H9 (cell line): ENCODE measurements at regions not wholly inside any gene's neighbourhood (a gene's known extent, or its start where the extent isn't known, plus 50 kb on each side); places are given as distances from the start of the nearest gene placed in this dataset.
A peak's percentile ranks its signal among the peaks of the same experiment; 100 is the strongest.

Experiments used
- DNase-seq: peaks from one replicate; pipeline ENCODE4 v3.0.0-alpha.2; 2017
- H2AFZ ChIP-seq: one replicate; pipeline ENCODE4 v1.6.1; 2013; ENCODE audit warnings: mild to moderate bottlenecking, low read length, control low read depth, moderate library complexity
- H2AK5ac ChIP-seq: 2 replicates; pipeline ENCODE4 v1.6.1; 2013; ENCODE audit warnings: low read length, control low read depth, mixed read lengths; ENCODE audit not compliant: insufficient read length
- H2BK120ac ChIP-seq: one replicate; pipeline ENCODE4 v1.6.1; 2013; ENCODE audit warnings: low read depth, mild to moderate bottlenecking, low read length, control low read depth, inconsistent platforms; ENCODE audit not compliant: poor library complexity, severe bottlenecking
- H2BK12ac ChIP-seq: 2 replicates; pipeline ENCODE4 v1.6.1; 2013; ENCODE audit warnings: low read length, control low read depth, mixed read lengths, low read depth; ENCODE audit not compliant: insufficient read length
- H2BK15ac ChIP-seq: 2 replicates; pipeline ENCODE4 v1.6.1; 2013; ENCODE audit warnings: low read depth, low read length, control low read depth
- H2BK20ac ChIP-seq: one replicate; pipeline ENCODE4 v1.6.1; 2013; ENCODE audit warnings: low read depth, mild to moderate bottlenecking, low read length, control low read depth, inconsistent platforms; ENCODE audit not compliant: poor library complexity, severe bottlenecking
- H2BK5ac ChIP-seq: 2 replicates; pipeline ENCODE4 v1.6.1; 2013; ENCODE audit warnings: low read length, control low read depth, mixed read lengths; ENCODE audit not compliant: insufficient read length
- H3K14ac ChIP-seq: 2 replicates; pipeline ENCODE4 v1.6.1; 2013; ENCODE audit warnings: low read length, control low read depth; ENCODE audit not compliant: insufficient read depth
- H3K18ac ChIP-seq: 2 replicates; pipeline ENCODE4 v1.6.1; 2013; ENCODE audit warnings: low read depth, mild to moderate bottlenecking, mixed read lengths, low read length, control low read depth; ENCODE audit not compliant: insufficient read length
- H3K23ac ChIP-seq: 2 replicates; pipeline ENCODE4 v1.6.1; 2013; ENCODE audit warnings: low read length, control low read depth, mixed read lengths, low read depth; ENCODE audit not compliant: insufficient read length
- H3K23me2 ChIP-seq: 2 replicates; pipeline ENCODE4 v1.6.1; 2013; ENCODE audit warnings: low read depth, mild to moderate bottlenecking, mixed read lengths, low read length, control low read depth; ENCODE audit not compliant: insufficient read length, poor library complexity, severe bottlenecking
- H3K27ac ChIP-seq: 2 replicates; pipeline ENCODE4 v1.5.1; 2013; ENCODE audit warnings: low read length, control low read depth, mixed read lengths, low read depth; ENCODE audit not compliant: insufficient read length
- H3K27me3 ChIP-seq: 2 replicates; pipeline ENCODE4 v1.6.1; 2013; ENCODE audit warnings: low read length, control low read depth, inconsistent platforms; ENCODE audit not compliant: insufficient read depth
- H3K4ac ChIP-seq: 2 replicates; pipeline ENCODE4 v1.6.1; 2013; ENCODE audit warnings: low read depth, mild to moderate bottlenecking, control low read depth, inconsistent platforms, low read length, moderate library complexity
- H3K4me1 ChIP-seq: 2 replicates; pipeline ENCODE4 v1.6.1; 2013; ENCODE audit warnings: low read length, control low read depth, inconsistent platforms; ENCODE audit not compliant: insufficient read depth
- H3K4me2 ChIP-seq: 2 replicates; pipeline ENCODE4 v1.6.1; 2013; ENCODE audit warnings: low read length, control low read depth, mixed read lengths; ENCODE audit not compliant: insufficient read length, insufficient read depth
- H3K56ac ChIP-seq: 2 replicates; pipeline ENCODE4 v1.6.1; 2013; ENCODE audit warnings: low read depth, mild to moderate bottlenecking, mixed read lengths, low read length, control low read depth; ENCODE audit not compliant: insufficient read length
- H3K79me1 ChIP-seq: 2 replicates; pipeline ENCODE4 v1.6.1; 2013; ENCODE audit warnings: low read depth, mild to moderate bottlenecking, moderate library complexity, low read length, control low read depth, inconsistent platforms; ENCODE audit not compliant: insufficient read depth, poor library complexity, severe bottlenecking
- H3K79me2 ChIP-seq: 2 replicates; pipeline ENCODE4 v1.6.1; 2013; ENCODE audit warnings: low read length, control low read depth, inconsistent platforms; ENCODE audit not compliant: insufficient read depth
- H3K9ac ChIP-seq: 2 replicates; pipeline ENCODE4 v1.6.1; 2013; ENCODE audit warnings: low read length, control low read depth, mixed read lengths; ENCODE audit not compliant: insufficient read length; ENCODE audit errors: extremely low read depth
- H3K9me3 ChIP-seq: one replicate; pipeline ENCODE4 v1.6.1; 2013; ENCODE audit warnings: low read depth, low read length, inconsistent platforms; ENCODE audit not compliant: control insufficient read depth
- H3T11ph ChIP-seq: one replicate; pipeline ENCODE4 v1.6.1; 2013; ENCODE audit warnings: mild to moderate bottlenecking, low read length, control low read depth, inconsistent platforms
- H4K20me1 ChIP-seq: one replicate; pipeline ENCODE4 v1.6.1; 2013; ENCODE audit not compliant: control insufficient read depth, insufficient read length, insufficient read depth
- H4K5ac ChIP-seq: 2 replicates; pipeline ENCODE4 v1.6.1; 2013; ENCODE audit warnings: low read depth, mild to moderate bottlenecking, mixed read lengths, low read length, control low read depth; ENCODE audit not compliant: insufficient read length
- H4K8ac ChIP-seq: replicated peaks from 2 replicates; pipeline ENCODE4 v1.6.1; 2013; ENCODE audit warnings: low read length, control low read depth, mixed read lengths, low read depth; ENCODE audit not compliant: insufficient read length
- H4K91ac ChIP-seq: 2 replicates; pipeline ENCODE4 v1.6.1; 2013; ENCODE audit warnings: low read depth, mild to moderate bottlenecking, moderate library complexity, mixed read lengths, low read length, control low read depth; ENCODE audit not compliant: insufficient read length
- H3K27ac Mint-ChIP-seq, 3 experiments: 2 replicates in 2 of 3; 3 replicates in 1 of 3; pipeline ENCODE4 v1.8.0; 2020 to 2021; ENCODE audit warnings: mixed read lengths in 3 of 3, mild to moderate bottlenecking in 1 of 3, moderate library complexity in 1 of 3
- H3K27me3 Mint-ChIP-seq: 2 replicates; pipeline ENCODE4 v1.8.0; 2021; ENCODE audit warnings: low read depth, mild to moderate bottlenecking, moderate library complexity, mixed read lengths
- H3K36me3 Mint-ChIP-seq, 3 experiments: 2 replicates in 2 of 3; 3 replicates in 1 of 3; pipeline ENCODE4 v1.8.0; 2020 to 2021; ENCODE audit warnings: low read depth in 3 of 3, mixed read lengths in 3 of 3; ENCODE audit not compliant: insufficient read depth in 1 of 3
- H3K4me1 Mint-ChIP-seq, 2 experiments: 2 replicates each; pipeline ENCODE4 v1.8.0; 2020; ENCODE audit warnings: mixed read lengths in 2 of 2
- H3K4me3 Mint-ChIP-seq, 2 experiments: 2 replicates in 1 of 2; 3 replicates in 1 of 2; pipeline ENCODE4 v1.8.0; 2020 to 2021; ENCODE audit warnings: mild to moderate bottlenecking in 2 of 2, mixed read lengths in 2 of 2, moderate library complexity in 1 of 2
- H3K9me3 Mint-ChIP-seq, 2 experiments: 2 replicates in 1 of 2; 3 replicates in 1 of 2; pipeline ENCODE4 v1.8.0; 2020; ENCODE audit warnings: mild to moderate bottlenecking in 2 of 2, mixed read lengths in 2 of 2, moderate library complexity in 1 of 2
- WGBS: extraction: QIAGEN DNeasy Blood & Tissue Kit; methylation state at CpG from one replicate; pipeline ENCODE4 v1.1.7; 2013; ENCODE audit warnings: missing lambda C conversion rate, low lambda C conversion rate, mixed read lengths; ENCODE audit not compliant: insufficient read length; ENCODE audit errors: extremely low coverage; 5-methylcytosine and 5-hydroxymethylcytosine counted together
- TF ChIP-seq, protein P1 (sequence below): fragments of 200-600 bp; sonication (generic); conservative IDR thresholded peaks from 3 replicates; pipeline ENCODE4 v1.8.0; 2021; ENCODE audit warnings: antibody characterized with exemption, mild to moderate bottlenecking

DNA sequence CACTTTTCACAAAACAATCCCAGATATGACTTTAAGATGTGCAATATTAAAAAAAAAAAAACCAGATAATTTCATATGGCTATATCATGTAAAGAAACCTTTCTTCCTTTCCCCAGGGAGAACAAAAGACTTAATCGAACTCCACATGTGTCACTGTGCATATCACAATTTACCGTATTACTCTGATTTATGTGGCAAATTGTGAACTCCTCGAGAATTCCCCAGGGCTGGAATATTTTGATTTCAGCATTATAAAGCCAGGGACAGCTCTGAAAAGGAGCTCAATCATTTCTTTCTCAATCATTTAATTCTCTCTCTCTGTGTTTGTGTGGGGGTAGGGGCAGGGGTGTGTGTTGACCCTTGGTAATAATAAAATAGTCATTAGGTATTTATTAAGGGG is 165.8 kb downstream of the TDRD15 start:
- no CpG with 5 or more reads among the region's 3 CpGs for WGBS
- Mint-ChIP-seq H3K27me3 (no peaks in the 10 kb centered on the region), H3K4me3 (no peak overlapping the region), H3K9me3 (no peaks in the 10 kb centered on the region), H3K27ac (peak overlapping the region in 2 of 3 experiments; percentile 18 to 41; a peak in 2 of 7 replicates), H3K36me3 (no peaks in the 10 kb centered on the region), H3K4me1 (peaks cover 32 to 33% of the 10 kb centered on the region in 2 experiments)
- H2AFZ ChIP-seq, result no peak overlapping the region
- H3K27ac ChIP-seq, result no peak overlapping the region
- peaks cover 2% of the 10 kb centered on the region; the same call in 1 of the 2 replicates for H3K4me1 ChIP-seq
- H4K8ac ChIP-seq, result no peak overlapping the region
- H2BK5ac ChIP-seq, result no peak overlapping the region
- H3K79me1 ChIP-seq, result no peaks in the 10 kb centered on the region
- no peak overlapping the region for H3T11ph ChIP-seq
- H2AK5ac ChIP-seq, result no peak overlapping the region
- H3K9me3 ChIP-seq, result no peaks in the 10 kb centered on the region
- no peak overlapping the region for H2BK12ac ChIP-seq
- no peak overlapping the region for H2BK20ac ChIP-seq
- no peaks in the 10 kb centered on the region for H3K79me2 ChIP-seq
- no peak overlapping the region for H3K18ac ChIP-seq
- H3K23ac ChIP-seq, result no peak overlapping the region
- H2BK15ac ChIP-seq, result no peak overlapping the region
- no peak overlapping the region for H3K9ac ChIP-seq
- H2BK120ac ChIP-seq, result no peak overlapping the region
- no peak overlapping the region for H3K56ac ChIP-seq
- H3K14ac ChIP-seq, result no peak overlapping the region
- TF ChIP-seq, protein P1, sequence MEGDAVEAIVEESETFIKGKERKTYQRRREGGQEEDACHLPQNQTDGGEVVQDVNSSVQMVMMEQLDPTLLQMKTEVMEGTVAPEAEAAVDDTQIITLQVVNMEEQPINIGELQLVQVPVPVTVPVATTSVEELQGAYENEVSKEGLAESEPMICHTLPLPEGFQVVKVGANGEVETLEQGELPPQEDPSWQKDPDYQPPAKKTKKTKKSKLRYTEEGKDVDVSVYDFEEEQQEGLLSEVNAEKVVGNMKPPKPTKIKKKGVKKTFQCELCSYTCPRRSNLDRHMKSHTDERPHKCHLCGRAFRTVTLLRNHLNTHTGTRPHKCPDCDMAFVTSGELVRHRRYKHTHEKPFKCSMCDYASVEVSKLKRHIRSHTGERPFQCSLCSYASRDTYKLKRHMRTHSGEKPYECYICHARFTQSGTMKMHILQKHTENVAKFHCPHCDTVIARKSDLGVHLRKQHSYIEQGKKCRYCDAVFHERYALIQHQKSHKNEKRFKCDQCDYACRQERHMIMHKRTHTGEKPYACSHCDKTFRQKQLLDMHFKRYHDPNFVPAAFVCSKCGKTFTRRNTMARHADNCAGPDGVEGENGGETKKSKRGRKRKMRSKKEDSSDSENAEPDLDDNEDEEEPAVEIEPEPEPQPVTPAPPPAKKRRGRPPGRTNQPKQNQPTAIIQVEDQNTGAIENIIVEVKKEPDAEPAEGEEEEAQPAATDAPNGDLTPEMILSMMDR, result no peak
- H3K4ac ChIP-seq, result no peak overlapping the region
- H4K5ac ChIP-seq, result no peak overlapping the region
- H3K4me2 ChIP-seq, result no peak overlapping the region
- H3K23me2 ChIP-seq, result no peaks in the 10 kb centered on the region
- no peaks in the 10 kb centered on the region for H3K27me3 ChIP-seq
- no peaks in the 10 kb centered on the region for H4K20me1 ChIP-seq
- no peak for DNase-seq
- H4K91ac ChIP-seq, result no peak overlapping the region
